ENCODE measurements at regions not wholly inside any gene's neighbourhood (a gene's known extent, or its start where the extent isn't known, plus 50 kb on each side); places are given as distances from the start of the nearest gene placed in this dataset.
"Not testable (repeated sequence)": the region's sequence is repeated elsewhere in the genome, so short reads cannot be mapped to it uniquely, and the experiment has no call there.

GRCh38 chr3:176412771-176413170, 784.5 kb downstream of the TBL1XR1 start:
- DNase-seq: no peak

GRCh38 chr3:176403531-176403930, 793.8 kb downstream of the TBL1XR1 start:
- no peak for DNase-seq

- no peak for DNase-seq
Measured at GRCh38 chr3:176401211-176401610, 796.1 kb downstream of the TBL1XR1 start.

GRCh38 chr3:176399193-176399592, 798.1 kb downstream of the TBL1XR1 start:
- DNase-seq: no peak

- DNase-seq: no peak
Measured at GRCh38 chr3:176395240-176395639, 802.0 kb downstream of the TBL1XR1 start.

- no peak for DNase-seq
Measured at GRCh38 chr3:176378789-176379188, 818.5 kb downstream of the TBL1XR1 start.

GRCh38 chr3:176376531-176376930, 820.8 kb downstream of the TBL1XR1 start:
- no peak for DNase-seq

- no peak for DNase-seq
Measured at GRCh38 chr3:176375519-176375918, 821.8 kb downstream of the TBL1XR1 start.

- DNase-seq: no peak
Measured at GRCh38 chr3:176362191-176362731, 835.0 kb downstream of the TBL1XR1 start.

- DNase-seq: no peak
Measured at GRCh38 chr3:176359211-176359610, 838.1 kb downstream of the TBL1XR1 start.

GRCh38 chr3:176357891-176358290, 839.4 kb downstream of the TBL1XR1 start:
- DNase-seq: no peak

- no peak for DNase-seq
Measured at GRCh38 chr3:176354843-176355242, 842.4 kb downstream of the TBL1XR1 start.

GRCh38 chr3:176352716-176353334, 844.5 kb downstream of the TBL1XR1 start:
- DNase-seq: no peak

- DNase-seq: no peak
Measured at GRCh38 chr3:176351408-176351807, 845.9 kb downstream of the TBL1XR1 start.

GRCh38 chr3:176349706-176350105, 847.6 kb downstream of the TBL1XR1 start:
- no peak for DNase-seq

- DNase-seq: no peak
Measured at GRCh38 chr3:176347424-176348146, 849.7 kb downstream of the TBL1XR1 start.

- DNase-seq: no peak
Measured at GRCh38 chr3:176341963-176342362, 855.3 kb downstream of the TBL1XR1 start.

GRCh38 chr3:176328666-176329065, 868.6 kb downstream of the TBL1XR1 start:
- no peak for DNase-seq

GRCh38 chr3:176328198-176328597, 869.1 kb downstream of the TBL1XR1 start:
- no peak for DNase-seq

- DNase-seq: not testable (repeated sequence)
Measured at GRCh38 chr3:176326894-176327490, 870.3 kb downstream of the TBL1XR1 start.

GRCh38 chr3:176321532-176321931, 875.8 kb downstream of the TBL1XR1 start:
- not testable (repeated sequence) for DNase-seq

GRCh38 chr3:176321099-176321498, 876.2 kb downstream of the TBL1XR1 start:
- no peak for DNase-seq

- no peak for DNase-seq
Measured at GRCh38 chr3:176313426-176313825, 883.9 kb downstream of the TBL1XR1 start.

GRCh38 chr3:176310641-176311040, 886.6 kb downstream of the TBL1XR1 start:
- no peak for DNase-seq
